ENCODE measurements at regions not wholly inside any gene's neighbourhood (a gene's known extent, or its start where the extent isn't known, plus 50 kb on each side); places are given as distances from the start of the nearest gene placed in this dataset.

DNA sequence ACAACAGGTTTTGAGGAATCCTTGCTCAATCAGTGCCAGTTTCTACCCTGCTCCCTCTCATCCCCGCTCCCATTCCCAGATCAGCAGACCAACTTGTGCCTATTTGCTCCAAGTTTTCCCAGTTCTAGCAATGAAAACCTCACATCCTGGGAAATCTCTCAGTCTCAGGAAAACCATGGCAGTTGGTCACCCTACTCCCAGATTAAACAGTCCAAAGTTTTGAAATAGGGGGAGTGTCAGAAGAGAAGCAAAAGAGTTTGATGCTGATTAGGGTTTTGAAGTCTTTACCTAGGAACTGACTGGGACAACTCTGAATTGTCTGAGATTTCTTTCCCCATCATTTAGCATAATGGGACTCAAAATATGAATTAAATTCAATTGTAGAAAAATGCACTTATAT is 95.8 kb upstream of the ARID2 start:
- TF ChIP-seq PHF8 (CRISPR knock-in tag; IDR thresholded peaks at IDR 0.05) (no peak), ZNF512 (CRISPR knock-in tag; IDR thresholded peaks at IDR 0.05) (no peak), ZNF891 (CRISPR knock-in tag; IDR thresholded peaks at IDR 0.05) (no peak), SIN3A (IDR thresholded peaks at IDR 0.05; ENCODE audit: borderline replicate concordance, low read depth, low read length) (no peak), ONECUT2 (CRISPR knock-in tag; IDR thresholded peaks at IDR 0.05) (no peak)
- TF ChIP-seq, protein P1, sequence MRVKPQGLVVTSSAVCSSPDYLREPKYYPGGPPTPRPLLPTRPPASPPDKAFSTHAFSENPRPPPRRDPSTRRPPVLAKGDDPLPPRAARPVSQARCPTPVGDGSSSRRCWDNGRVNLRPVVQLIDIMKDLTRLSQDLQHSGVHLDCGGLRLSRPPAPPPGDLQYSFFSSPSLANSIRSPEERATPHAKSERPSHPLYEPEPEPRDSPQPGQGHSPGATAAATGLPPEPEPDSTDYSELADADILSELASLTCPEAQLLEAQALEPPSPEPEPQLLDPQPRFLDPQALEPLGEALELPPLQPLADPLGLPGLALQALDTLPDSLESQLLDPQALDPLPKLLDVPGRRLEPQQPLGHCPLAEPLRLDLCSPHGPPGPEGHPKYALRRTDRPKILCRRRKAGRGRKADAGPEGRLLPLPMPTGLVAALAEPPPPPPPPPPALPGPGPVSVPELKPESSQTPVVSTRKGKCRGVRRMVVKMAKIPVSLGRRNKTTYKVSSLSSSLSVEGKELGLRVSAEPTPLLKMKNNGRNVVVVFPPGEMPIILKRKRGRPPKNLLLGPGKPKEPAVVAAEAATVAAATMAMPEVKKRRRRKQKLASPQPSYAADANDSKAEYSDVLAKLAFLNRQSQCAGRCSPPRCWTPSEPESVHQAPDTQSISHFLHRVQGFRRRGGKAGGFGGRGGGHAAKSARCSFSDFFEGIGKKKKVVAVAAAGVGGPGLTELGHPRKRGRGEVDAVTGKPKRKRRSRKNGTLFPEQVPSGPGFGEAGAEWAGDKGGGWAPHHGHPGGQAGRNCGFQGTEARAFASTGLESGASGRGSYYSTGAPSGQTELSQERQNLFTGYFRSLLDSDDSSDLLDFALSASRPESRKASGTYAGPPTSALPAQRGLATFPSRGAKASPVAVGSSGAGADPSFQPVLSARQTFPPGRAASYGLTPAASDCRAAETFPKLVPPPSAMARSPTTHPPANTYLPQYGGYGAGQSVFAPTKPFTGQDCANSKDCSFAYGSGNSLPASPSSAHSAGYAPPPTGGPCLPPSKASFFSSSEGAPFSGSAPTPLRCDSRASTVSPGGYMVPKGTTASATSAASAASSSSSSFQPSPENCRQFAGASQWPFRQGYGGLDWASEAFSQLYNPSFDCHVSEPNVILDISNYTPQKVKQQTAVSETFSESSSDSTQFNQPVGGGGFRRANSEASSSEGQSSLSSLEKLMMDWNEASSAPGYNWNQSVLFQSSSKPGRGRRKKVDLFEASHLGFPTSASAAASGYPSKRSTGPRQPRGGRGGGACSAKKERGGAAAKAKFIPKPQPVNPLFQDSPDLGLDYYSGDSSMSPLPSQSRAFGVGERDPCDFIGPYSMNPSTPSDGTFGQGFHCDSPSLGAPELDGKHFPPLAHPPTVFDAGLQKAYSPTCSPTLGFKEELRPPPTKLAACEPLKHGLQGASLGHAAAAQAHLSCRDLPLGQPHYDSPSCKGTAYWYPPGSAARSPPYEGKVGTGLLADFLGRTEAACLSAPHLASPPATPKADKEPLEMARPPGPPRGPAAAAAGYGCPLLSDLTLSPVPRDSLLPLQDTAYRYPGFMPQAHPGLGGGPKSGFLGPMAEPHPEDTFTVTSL (CRISPR knock-in tag; IDR thresholded peaks at IDR 0.05; ENCODE audit: borderline replicate concordance): no peak
- BruUV-seq (replicated peaks): no TSS peak
- in situ Hi-C loops (cut with HindIII; ENCODE audit: extremely low pct_ligation_motif_present, low pct_unique_long_range_greater_than_20kb) (no loop called here), intact Hi-C loops (cut with micrococcal nuclease; ENCODE audit: unreplicated experiment) (no loop called here)
- CTCF ChIA-PET (ENCODE audit: low intra/inter-chr PET ratio, low total read pairs): no interaction called here
- POLR2A ChIA-PET: no interaction called here
- no peak overlapping the region for H2AFZ ChIP-seq (ENCODE audit: low read length)
- ATAC-seq (no peak), DNase-seq (ENCODE audit: low spot score) (no peak), FAIRE-seq (no peak)
- H3K27ac ChIP-seq (ENCODE audit: extremely low read length, insufficient read depth, low read length): no peak overlapping the region
- H3K27me3 ChIP-seq (ENCODE audit: control insufficient read depth in 1 of 2, insufficient read depth in 2 of 2, low read length in 2 of 2): no peaks in the 10 kb centered on the region; a peak in 2 of 5 replicates
- no peaks in the 10 kb centered on the region for H3K4me1 ChIP-seq (ENCODE audit: insufficient read depth, low read length)
- H3K4me3 ChIP-seq (replicated peaks in 1 of 3; ENCODE audit: insufficient read depth in 1 of 3, low read depth in 2 of 3, low read length in 3 of 3): no peak overlapping the region
- H4K20me1 ChIP-seq (ENCODE audit: insufficient read depth, low read length): no peaks in the 10 kb centered on the region
- H3K9me3 ChIP-seq (ENCODE audit: low read length): no peaks in the 10 kb centered on the region
- no peak overlapping the region for H3K4me2 ChIP-seq (ENCODE audit: low read depth, low read length)
- 29% methylated on average over 1 of the region's 1 CpG for WGBS (ENCODE audit: low lambda C conversion rate)
- H3K79me2 ChIP-seq (ENCODE audit: insufficient read depth, low read length): no peaks in the 10 kb centered on the region
- no peak overlapping the region for H3K9ac ChIP-seq (ENCODE audit: insufficient read depth, low read depth, low read length)
- no peaks in the 10 kb centered on the region for H3K36me3 ChIP-seq (replicated peaks in 1 of 2; ENCODE audit: control insufficient read depth in 1 of 2, insufficient read depth in 2 of 2, low read length in 2 of 2)
